ENCODE measurements at regions not wholly inside any gene's neighbourhood (a gene's known extent, or its start where the extent isn't known, plus 50 kb on each side); places are given as distances from the start of the nearest gene placed in this dataset.
"Not testable (repeated sequence)": the region's sequence is repeated elsewhere in the genome, so short reads cannot be mapped to it uniquely, and the experiment has no call there.

DNA sequence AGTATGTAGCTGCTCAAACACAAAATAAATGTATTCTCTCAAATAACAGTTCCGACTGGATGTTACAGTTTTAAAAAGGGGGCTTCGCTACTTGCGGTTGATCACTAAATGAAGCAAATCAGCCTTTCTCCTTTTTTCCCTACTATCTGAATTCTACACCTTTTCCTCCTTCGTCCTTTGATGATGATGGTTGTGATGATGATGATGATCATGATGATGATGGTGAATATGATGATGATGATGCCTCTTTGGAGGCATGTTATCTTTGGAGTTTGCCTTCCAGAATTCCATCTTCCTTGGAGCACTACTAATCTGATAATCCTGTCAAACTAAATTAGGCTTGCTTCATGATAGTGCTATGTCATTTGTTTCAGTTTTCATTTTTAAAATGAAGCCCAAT is 1073.3 kb downstream of the SOCS6 start:
- Histone ChIP-seq H3K4me1 (ENCODE audit: insufficient read depth, poor library complexity, severe bottlenecking) (no peaks in the 10 kb centered on the region), H3K9me3 (ENCODE audit: severe bottlenecking) (no peaks in the 10 kb centered on the region), H3K27me3 (ENCODE audit: insufficient read depth, poor library complexity, severe bottlenecking) (no peaks in the 10 kb centered on the region), H3K4me3 (ENCODE audit: severe bottlenecking) (no peak overlapping the region), H3K36me3 (ENCODE audit: low read depth) (no peaks in the 10 kb centered on the region), H3K27ac (ENCODE audit: poor library complexity, severe bottlenecking) (no peak overlapping the region)
- TF ChIP-seq, protein P1, sequence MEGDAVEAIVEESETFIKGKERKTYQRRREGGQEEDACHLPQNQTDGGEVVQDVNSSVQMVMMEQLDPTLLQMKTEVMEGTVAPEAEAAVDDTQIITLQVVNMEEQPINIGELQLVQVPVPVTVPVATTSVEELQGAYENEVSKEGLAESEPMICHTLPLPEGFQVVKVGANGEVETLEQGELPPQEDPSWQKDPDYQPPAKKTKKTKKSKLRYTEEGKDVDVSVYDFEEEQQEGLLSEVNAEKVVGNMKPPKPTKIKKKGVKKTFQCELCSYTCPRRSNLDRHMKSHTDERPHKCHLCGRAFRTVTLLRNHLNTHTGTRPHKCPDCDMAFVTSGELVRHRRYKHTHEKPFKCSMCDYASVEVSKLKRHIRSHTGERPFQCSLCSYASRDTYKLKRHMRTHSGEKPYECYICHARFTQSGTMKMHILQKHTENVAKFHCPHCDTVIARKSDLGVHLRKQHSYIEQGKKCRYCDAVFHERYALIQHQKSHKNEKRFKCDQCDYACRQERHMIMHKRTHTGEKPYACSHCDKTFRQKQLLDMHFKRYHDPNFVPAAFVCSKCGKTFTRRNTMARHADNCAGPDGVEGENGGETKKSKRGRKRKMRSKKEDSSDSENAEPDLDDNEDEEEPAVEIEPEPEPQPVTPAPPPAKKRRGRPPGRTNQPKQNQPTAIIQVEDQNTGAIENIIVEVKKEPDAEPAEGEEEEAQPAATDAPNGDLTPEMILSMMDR (IDR thresholded peaks at IDR 0.05; ENCODE audit: poor library complexity, severe bottlenecking): no peak
- ATAC-seq (ENCODE audit: low read depth) (no peak), DNase-seq (ENCODE audit: low spot score) (no peak)

DNA sequence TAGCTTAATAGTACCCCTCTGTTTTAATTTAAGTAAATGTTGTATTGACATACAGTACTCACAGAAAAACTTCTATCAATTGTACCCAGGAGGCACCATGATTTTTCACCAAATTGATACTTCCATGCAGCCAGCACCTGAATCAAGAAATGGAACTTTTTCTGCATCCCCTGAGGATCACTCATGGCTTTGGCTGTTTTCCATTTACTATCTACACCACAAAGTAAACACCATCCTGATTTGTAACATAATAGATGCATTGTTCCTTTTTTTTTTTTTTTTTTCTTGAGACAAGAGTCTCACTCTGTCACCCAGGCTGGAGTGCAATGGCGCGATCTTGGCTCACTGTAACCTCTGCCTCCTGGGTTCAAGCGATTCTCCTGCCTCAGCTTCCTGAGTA is 1066.8 kb downstream of the SOCS6 start:
- H3K9me3 ChIP-seq (ENCODE audit: severe bottlenecking); H3K4me1 ChIP-seq (ENCODE audit: insufficient read depth, poor library complexity, severe bottlenecking); H3K36me3 ChIP-seq (ENCODE audit: low read depth); ATAC-seq (ENCODE audit: low read depth); DNase-seq (ENCODE audit: low spot score); H3K27ac ChIP-seq (ENCODE audit: poor library complexity, severe bottlenecking); H3K27me3 ChIP-seq (ENCODE audit: insufficient read depth, poor library complexity, severe bottlenecking); H3K4me3 ChIP-seq (ENCODE audit: severe bottlenecking): not testable (repeated sequence)

DNA sequence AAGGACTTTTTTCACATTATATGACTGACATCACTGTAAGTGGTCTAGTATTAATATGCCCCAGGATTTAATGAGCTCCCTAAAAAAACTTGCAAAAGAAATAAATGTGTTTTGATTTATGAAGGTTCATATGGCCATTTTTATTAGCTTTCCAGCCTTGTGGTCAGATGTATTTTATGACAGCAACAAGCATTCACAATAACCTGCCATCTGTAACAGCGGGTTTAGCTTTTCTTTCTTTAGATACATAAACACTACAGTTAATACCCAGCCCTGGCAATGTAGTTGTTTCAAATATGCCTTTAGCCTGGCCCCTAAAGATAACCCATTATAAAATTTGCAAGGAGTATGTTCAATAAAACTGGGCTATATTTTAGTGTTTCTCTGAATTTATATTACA is 1063.8 kb downstream of the SOCS6 start:
- H3K36me3 ChIP-seq (ENCODE audit: low read depth): no peaks in the 10 kb centered on the region
- no peaks in the 10 kb centered on the region for H3K4me1 ChIP-seq (ENCODE audit: insufficient read depth, poor library complexity, severe bottlenecking)
- DNase-seq (ENCODE audit: low spot score): no peak
- no peak for ATAC-seq (ENCODE audit: low read depth)
- H3K9me3 ChIP-seq (ENCODE audit: severe bottlenecking): no peaks in the 10 kb centered on the region
- no peak overlapping the region for H3K27ac ChIP-seq (ENCODE audit: poor library complexity, severe bottlenecking)
- TF ChIP-seq, protein P1 (IDR thresholded peaks at IDR 0.05; ENCODE audit: poor library complexity, severe bottlenecking): no peak
- no peaks in the 10 kb centered on the region for H3K27me3 ChIP-seq (ENCODE audit: insufficient read depth, poor library complexity, severe bottlenecking)
- H3K4me3 ChIP-seq (ENCODE audit: severe bottlenecking): no peak overlapping the region

DNA sequence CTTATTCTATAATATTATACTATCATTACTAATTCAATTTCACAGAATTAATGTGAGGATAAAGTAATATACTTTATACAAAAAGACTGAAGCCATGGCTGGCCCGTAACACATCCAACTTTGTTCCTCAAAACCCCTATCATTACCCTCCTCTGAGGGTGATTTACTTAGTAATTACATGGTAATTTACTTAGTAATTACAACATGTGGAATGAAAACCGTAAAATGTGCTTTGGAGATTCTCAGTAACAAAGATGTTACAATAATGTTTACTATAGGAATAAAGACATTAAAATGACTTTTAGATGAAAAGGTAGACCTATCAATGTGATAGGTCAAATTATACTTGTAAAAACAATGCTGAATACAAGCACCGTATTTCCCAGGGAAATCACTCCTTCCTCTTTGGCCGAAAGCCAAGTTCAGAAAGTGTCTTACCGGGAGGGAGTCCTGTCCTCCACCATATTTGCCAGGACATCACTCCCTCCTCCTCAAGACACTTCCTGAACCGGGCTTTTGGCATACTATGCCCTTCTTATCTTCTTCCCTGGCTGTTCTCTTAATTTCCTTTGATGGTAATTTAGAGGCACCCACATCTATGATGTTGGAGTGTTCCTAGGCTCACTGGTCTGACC is 1047.8 kb downstream of the SOCS6 start:
- H3K9me3 ChIP-seq (ENCODE audit: severe bottlenecking): no peaks in the 10 kb centered on the region
- no peaks in the 10 kb centered on the region for H3K27me3 ChIP-seq (ENCODE audit: insufficient read depth, poor library complexity, severe bottlenecking)
- ATAC-seq (ENCODE audit: low read depth) (no peak), DNase-seq (ENCODE audit: low spot score) (no peak)
- no peak overlapping the region for H3K4me3 ChIP-seq (ENCODE audit: severe bottlenecking)
- H3K4me1 ChIP-seq (ENCODE audit: insufficient read depth, poor library complexity, severe bottlenecking): no peaks in the 10 kb centered on the region
- H3K36me3 ChIP-seq (ENCODE audit: low read depth): no peaks in the 10 kb centered on the region
- TF ChIP-seq, protein P1 (IDR thresholded peaks at IDR 0.05; ENCODE audit: poor library complexity, severe bottlenecking): no peak
- H3K27ac ChIP-seq (ENCODE audit: poor library complexity, severe bottlenecking): no peak overlapping the region

DNA sequence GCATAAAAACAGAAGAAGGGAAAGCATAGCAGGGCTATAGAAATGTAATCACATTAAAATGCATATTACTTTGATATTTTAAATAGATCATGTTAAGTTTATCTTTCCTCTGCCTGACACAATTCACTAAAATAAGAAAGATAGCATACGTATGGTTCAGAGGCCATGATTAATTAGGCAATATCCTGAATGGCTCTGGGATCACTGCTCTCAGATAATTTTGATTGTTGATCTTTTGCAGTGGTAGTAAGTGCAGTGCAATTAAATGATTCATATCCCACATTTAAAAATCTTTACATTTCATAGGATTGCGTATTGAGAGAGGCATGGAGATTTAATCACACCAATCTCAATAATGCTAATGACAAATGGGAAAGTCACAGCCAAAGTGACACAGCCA is 1040.7 kb downstream of the SOCS6 start:
- TF ChIP-seq, protein P1 (IDR thresholded peaks at IDR 0.05; ENCODE audit: poor library complexity, severe bottlenecking): no peak
- H3K27ac ChIP-seq (ENCODE audit: poor library complexity, severe bottlenecking): no peak overlapping the region
- no peaks in the 10 kb centered on the region for H3K36me3 ChIP-seq (ENCODE audit: low read depth)
- ATAC-seq (ENCODE audit: low read depth): no peak
- no peaks in the 10 kb centered on the region for H3K27me3 ChIP-seq (ENCODE audit: insufficient read depth, poor library complexity, severe bottlenecking)
- no peaks in the 10 kb centered on the region for H3K4me1 ChIP-seq (ENCODE audit: insufficient read depth, poor library complexity, severe bottlenecking)
- no peak for DNase-seq (ENCODE audit: low spot score)
- H3K9me3 ChIP-seq (ENCODE audit: severe bottlenecking): no peaks in the 10 kb centered on the region
- no peak overlapping the region for H3K4me3 ChIP-seq (ENCODE audit: severe bottlenecking)
